GM12874 (cell line): ENCODE measurements at regions not wholly inside any gene's neighbourhood (a gene's known extent, or its start where the extent isn't known, plus 50 kb on each side); places are given as distances from the start of the nearest gene placed in this dataset.

Experiments
- TF ChIP-seq, protein P1 (sequence below): IDR thresholded peaks from 2 replicates; pipeline ENCODE4 v1.5.1; 2011; ENCODE audit warnings: low read depth, mild to moderate bottlenecking, control low read depth, low read length, moderate library complexity; ENCODE audit not compliant: insufficient read depth

DNA sequence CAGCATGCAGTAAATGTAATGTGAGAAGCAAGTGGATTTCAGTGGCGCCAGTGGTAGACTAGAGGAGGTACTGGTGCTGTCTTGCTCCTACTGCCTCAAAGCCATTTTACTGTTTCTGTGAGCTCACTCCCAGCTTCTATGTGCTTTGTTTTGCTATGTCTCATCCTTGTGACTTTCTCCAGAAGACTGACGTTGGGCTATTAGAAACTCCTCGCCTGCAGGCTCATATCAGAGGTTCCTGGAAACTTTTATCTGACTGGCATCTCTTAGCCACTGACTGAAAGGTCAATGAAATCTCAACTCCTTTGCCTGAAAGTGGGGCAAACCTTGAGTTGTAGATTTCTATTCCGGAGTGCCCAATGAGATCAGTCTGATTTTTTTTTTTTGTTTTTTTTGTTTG lies 66.4 kb upstream of the SORCS1 start:
- TF ChIP-seq, protein P1, sequence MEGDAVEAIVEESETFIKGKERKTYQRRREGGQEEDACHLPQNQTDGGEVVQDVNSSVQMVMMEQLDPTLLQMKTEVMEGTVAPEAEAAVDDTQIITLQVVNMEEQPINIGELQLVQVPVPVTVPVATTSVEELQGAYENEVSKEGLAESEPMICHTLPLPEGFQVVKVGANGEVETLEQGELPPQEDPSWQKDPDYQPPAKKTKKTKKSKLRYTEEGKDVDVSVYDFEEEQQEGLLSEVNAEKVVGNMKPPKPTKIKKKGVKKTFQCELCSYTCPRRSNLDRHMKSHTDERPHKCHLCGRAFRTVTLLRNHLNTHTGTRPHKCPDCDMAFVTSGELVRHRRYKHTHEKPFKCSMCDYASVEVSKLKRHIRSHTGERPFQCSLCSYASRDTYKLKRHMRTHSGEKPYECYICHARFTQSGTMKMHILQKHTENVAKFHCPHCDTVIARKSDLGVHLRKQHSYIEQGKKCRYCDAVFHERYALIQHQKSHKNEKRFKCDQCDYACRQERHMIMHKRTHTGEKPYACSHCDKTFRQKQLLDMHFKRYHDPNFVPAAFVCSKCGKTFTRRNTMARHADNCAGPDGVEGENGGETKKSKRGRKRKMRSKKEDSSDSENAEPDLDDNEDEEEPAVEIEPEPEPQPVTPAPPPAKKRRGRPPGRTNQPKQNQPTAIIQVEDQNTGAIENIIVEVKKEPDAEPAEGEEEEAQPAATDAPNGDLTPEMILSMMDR: no peak

DNA sequence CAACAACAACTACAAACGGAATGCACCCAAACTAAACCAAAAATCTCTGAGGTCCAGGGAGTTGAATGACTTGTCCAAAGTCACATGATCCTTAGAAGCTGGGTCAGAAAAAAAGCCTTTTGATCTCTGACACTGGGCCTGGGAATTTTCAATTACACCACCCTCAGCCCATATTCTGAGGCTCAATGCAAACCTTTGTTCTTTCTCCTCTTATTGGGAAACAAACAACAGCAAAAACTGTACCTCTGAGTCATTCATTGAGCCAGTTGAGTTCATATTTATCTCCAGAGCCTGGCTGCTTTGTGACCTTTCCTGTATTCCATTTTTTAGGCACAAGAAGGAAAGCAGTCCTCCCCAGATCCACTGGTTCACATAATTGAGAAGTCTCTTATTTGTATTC lies 51.2 kb upstream of the SORCS1 start:
- TF ChIP-seq, protein P1: no peak
